HepG2 (cell line): ENCODE measurements at regions not wholly inside any gene's neighbourhood (a gene's known extent, or its start where the extent isn't known, plus 50 kb on each side); places are given as distances from the start of the nearest gene placed in this dataset.
A peak's percentile ranks its signal among the peaks of the same experiment; 100 is the strongest.

ENCODE experiments used
- DR1 ChIP-seq: sonication (generic); formaldehyde crosslinking; IDR thresholded peaks from 2 replicates; pipeline ENCODE4 v1.8.0; 2021; ENCODE audit warnings: mild to moderate bottlenecking, missing genetic modification reagents, inconsistent platforms
- ELF3 ChIP-seq: IDR thresholded peaks from 2 replicates; pipeline ENCODE4 v1.6.1; 2016; ENCODE audit warnings: missing genetic modification reagents, missing compliant biosample characterization
- GTF2F1 ChIP-seq: fragments of 150-350 bp; IDR thresholded peaks from 2 replicates; pipeline ENCODE4 v1.6.1; 2014; ENCODE audit warnings: low read length
- HNF1B ChIP-seq: sonication (generic); formaldehyde crosslinking; IDR thresholded peaks from 2 replicates; pipeline ENCODE4 v1.5.1; 2020; ENCODE audit warnings: mild to moderate bottlenecking, moderate library complexity, missing genetic modification reagents
- IKZF1 ChIP-seq: fragments of 450-650 bp; IDR thresholded peaks from 2 replicates; pipeline ENCODE4 v1.7.1; 2016
- MAX ChIP-seq: IDR thresholded peaks from 2 replicates; pipeline ENCODE4 v1.6.1; 2012; ENCODE audit warnings: inconsistent platforms
- MAZ ChIP-seq, 2 experiments: sonication (generic) in 1 of 2; formaldehyde crosslinking in 1 of 2; IDR thresholded peaks; 2 replicates each; pipeline versions ENCODE4 v1.5.0 to v1.6.1; 2012 to 2020; ENCODE audit warnings: low read depth in 2 of 2, mild to moderate bottlenecking in 2 of 2, borderline replicate concordance in 1 of 2, improper control_type of control experiment in 1 of 2, low read length in 1 of 2, missing genetic modification reagents in 1 of 2, moderate library complexity in 1 of 2
- NFIC ChIP-seq: IDR thresholded peaks from 2 replicates; pipeline ENCODE4 v1.6.1; 2012; ENCODE audit warnings: mild to moderate bottlenecking, low read length, inconsistent platforms
- NR0B2 ChIP-seq: sonication (generic); formaldehyde crosslinking; IDR thresholded peaks from 2 replicates; pipeline ENCODE4 v1.4.0; 2020; ENCODE audit warnings: mild to moderate bottlenecking, missing genetic modification reagents
- PHF21A ChIP-seq: sonication (generic); formaldehyde crosslinking; IDR thresholded peaks from 2 replicates; pipeline ENCODE4 v1.5.0; 2020; ENCODE audit warnings: mild to moderate bottlenecking, missing genetic modification reagents
- RFX3 ChIP-seq: IDR thresholded peaks from 2 replicates; pipeline ENCODE4 v1.6.1; 2016; ENCODE audit warnings: missing biosample characterization, missing genetic modification reagents
- ZNF550 ChIP-seq: sonication (generic); formaldehyde crosslinking; IDR thresholded peaks from 2 replicates; pipeline ENCODE4 v1.4.0; 2020; ENCODE audit warnings: mild to moderate bottlenecking, missing genetic modification reagents, borderline replicate concordance
- ZNF772 ChIP-seq: sonication (generic); formaldehyde crosslinking; IDR thresholded peaks from 2 replicates; pipeline ENCODE4 v1.5.0; 2020; ENCODE audit warnings: mild to moderate bottlenecking, missing genetic modification reagents
- ZNF788 ChIP-seq: sonication (generic); formaldehyde crosslinking; IDR thresholded peaks from 2 replicates; pipeline ENCODE4 v1.5.0; 2020; ENCODE audit warnings: mild to moderate bottlenecking, missing genetic modification reagents, borderline replicate concordance
- TF ChIP-seq, protein P1 (sequence below): sonication (generic); formaldehyde crosslinking; IDR thresholded peaks from 2 replicates; pipeline ENCODE4 v1.4.0; 2020; ENCODE audit warnings: missing genetic modification reagents, borderline replicate concordance

- TF ChIP-seq HNF1B (CRISPR knock-in tag) (no peak), ELF3 (CRISPR knock-in tag) (0 out of 2 replicates have a peak, but pooled peaks have one; percentile 20), ZNF772 (CRISPR knock-in tag) (0 out of 2 replicates have a peak, but pooled peaks have one; percentile 28), RFX3 (CRISPR knock-in tag) (no peak), PHF21A (CRISPR knock-in tag) (no peak), GTF2F1 (no peak), NR0B2 (CRISPR knock-in tag) (no peak), ZNF550 (no peak), MAX (no peak), DR1 (CRISPR knock-in tag) (no peak), NFIC (0 out of 2 replicates have a peak, but pooled peaks have one; percentile 20), IKZF1 (no peak), MAZ (IDR thresholded peaks at IDR 0.05; ENCODE audit: borderline replicate concordance, low read depth, low read length) (peak; percentile 55; the same call in 1 of the 2 replicates), MAZ (CRISPR knock-in tag; IDR thresholded peaks at IDR 0.05; ENCODE audit: low read depth) (no peak), ZNF788 (CRISPR knock-in tag) (no peak)
- TF ChIP-seq, protein P1, sequence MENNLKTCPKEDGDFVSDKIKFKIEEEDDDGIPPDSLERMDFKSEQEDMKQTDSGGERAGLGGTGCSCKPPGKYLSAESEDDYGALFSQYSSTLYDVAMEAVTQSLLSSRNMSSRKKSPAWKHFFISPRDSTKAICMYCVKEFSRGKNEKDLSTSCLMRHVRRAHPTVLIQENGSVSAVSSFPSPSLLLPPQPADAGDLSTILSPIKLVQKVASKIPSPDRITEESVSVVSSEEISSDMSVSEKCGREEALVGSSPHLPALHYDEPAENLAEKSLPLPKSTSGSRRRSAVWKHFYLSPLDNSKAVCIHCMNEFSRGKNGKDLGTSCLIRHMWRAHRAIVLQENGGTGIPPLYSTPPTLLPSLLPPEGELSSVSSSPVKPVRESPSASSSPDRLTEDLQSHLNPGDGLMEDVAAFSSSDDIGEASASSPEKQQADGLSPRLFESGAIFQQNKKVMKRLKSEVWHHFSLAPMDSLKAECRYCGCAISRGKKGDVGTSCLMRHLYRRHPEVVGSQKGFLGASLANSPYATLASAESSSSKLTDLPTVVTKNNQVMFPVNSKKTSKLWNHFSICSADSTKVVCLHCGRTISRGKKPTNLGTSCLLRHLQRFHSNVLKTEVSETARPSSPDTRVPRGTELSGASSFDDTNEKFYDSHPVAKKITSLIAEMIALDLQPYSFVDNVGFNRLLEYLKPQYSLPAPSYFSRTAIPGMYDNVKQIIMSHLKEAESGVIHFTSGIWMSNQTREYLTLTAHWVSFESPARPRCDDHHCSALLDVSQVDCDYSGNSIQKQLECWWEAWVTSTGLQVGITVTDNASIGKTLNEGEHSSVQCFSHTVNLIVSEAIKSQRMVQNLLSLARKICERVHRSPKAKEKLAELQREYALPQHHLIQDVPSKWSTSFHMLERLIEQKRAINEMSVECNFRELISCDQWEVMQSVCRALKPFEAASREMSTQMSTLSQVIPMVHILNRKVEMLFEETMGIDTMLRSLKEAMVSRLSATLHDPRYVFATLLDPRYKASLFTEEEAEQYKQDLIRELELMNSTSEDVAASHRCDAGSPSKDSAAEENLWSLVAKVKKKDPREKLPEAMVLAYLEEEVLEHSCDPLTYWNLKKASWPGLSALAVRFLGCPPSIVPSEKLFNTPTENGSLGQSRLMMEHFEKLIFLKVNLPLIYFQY (CRISPR knock-in tag): no peak
These were observed 297.3 kb upstream of the LYZL1 start (continued) for GRCh38 chr10:28991333-28992270.
